ENCODE measurements at regions not wholly inside any gene's neighbourhood (a gene's known extent, or its start where the extent isn't known, plus 50 kb on each side); places are given as distances from the start of the nearest gene placed in this dataset.

DNA sequence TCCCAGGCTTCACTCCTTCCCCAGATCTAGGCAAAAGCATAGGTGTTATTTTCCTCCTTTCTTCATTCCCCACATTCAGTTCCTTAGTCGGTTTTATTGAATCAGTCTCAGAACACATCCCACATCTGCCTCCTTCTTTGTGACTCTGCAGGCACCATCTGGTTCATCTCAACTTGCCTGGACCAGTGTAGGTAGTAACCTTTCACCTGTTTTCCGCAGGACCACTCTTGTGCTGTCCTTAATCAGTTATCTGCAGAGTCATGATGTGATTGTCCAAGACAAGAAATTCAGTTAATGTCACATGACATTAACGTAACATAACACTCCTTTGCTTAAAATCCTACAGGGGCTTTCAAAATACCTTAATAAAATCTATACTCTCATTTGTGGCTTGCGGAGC, 174.6 kb downstream of the CHRM3 start:
- TF ChIP-seq, protein P1, sequence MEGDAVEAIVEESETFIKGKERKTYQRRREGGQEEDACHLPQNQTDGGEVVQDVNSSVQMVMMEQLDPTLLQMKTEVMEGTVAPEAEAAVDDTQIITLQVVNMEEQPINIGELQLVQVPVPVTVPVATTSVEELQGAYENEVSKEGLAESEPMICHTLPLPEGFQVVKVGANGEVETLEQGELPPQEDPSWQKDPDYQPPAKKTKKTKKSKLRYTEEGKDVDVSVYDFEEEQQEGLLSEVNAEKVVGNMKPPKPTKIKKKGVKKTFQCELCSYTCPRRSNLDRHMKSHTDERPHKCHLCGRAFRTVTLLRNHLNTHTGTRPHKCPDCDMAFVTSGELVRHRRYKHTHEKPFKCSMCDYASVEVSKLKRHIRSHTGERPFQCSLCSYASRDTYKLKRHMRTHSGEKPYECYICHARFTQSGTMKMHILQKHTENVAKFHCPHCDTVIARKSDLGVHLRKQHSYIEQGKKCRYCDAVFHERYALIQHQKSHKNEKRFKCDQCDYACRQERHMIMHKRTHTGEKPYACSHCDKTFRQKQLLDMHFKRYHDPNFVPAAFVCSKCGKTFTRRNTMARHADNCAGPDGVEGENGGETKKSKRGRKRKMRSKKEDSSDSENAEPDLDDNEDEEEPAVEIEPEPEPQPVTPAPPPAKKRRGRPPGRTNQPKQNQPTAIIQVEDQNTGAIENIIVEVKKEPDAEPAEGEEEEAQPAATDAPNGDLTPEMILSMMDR (IDR thresholded peaks at IDR 0.05), result no peak
- H3K36me3 ChIP-seq, result no peaks in the 10 kb centered on the region
- no peak overlapping the region for H3K9ac ChIP-seq (ENCODE audit: low read depth in 2 of 2, low read length in 2 of 2)
- H3K27me3 ChIP-seq, result no peaks in the 10 kb centered on the region
- intact Hi-C loops (cut with DNase I), result no loop called here
- H3K4me1 ChIP-seq, result no peaks in the 10 kb centered on the region
- H3K4me3 ChIP-seq, result no peak overlapping the region
- H3K9me3 ChIP-seq, result no peaks in the 10 kb centered on the region
- DNase-seq, result no peak
- no peak overlapping the region for H3K27ac ChIP-seq

GRCh38 chr1:239562095-239562494, 175.7 kb downstream of the CHRM3 start:
- no peak overlapping the region for H3K9ac ChIP-seq (ENCODE audit: low read depth in 2 of 2, low read length in 2 of 2)
- H3K4me3 ChIP-seq, result no peak overlapping the region
- H3K27ac ChIP-seq, result no peak overlapping the region
- intact Hi-C loops (cut with DNase I), result no loop called here
- DNase-seq, result no peak
- H3K36me3 ChIP-seq, result no peaks in the 10 kb centered on the region
- H3K9me3 ChIP-seq, result no peaks in the 10 kb centered on the region
- TF ChIP-seq, protein P1 (IDR thresholded peaks at IDR 0.05), result no peak
- no peaks in the 10 kb centered on the region for H3K27me3 ChIP-seq
- H3K4me1 ChIP-seq, result no peaks in the 10 kb centered on the region

GRCh38 chr1:239563681-239564080, 177.3 kb downstream of the CHRM3 start:
- Histone ChIP-seq H3K4me1 (no peaks in the 10 kb centered on the region), H3K4me3 (no peak overlapping the region), H3K9me3 (no peaks in the 10 kb centered on the region), H3K36me3 (no peaks in the 10 kb centered on the region), H3K27me3 (no peaks in the 10 kb centered on the region), H3K9ac (ENCODE audit: low read depth in 2 of 2, low read length in 2 of 2) (no peak overlapping the region), H3K27ac (no peak overlapping the region)
- TF ChIP-seq, protein P1 (IDR thresholded peaks at IDR 0.05), result no peak
- no peak for DNase-seq
- intact Hi-C loops (cut with DNase I), result no loop called here

DNA sequence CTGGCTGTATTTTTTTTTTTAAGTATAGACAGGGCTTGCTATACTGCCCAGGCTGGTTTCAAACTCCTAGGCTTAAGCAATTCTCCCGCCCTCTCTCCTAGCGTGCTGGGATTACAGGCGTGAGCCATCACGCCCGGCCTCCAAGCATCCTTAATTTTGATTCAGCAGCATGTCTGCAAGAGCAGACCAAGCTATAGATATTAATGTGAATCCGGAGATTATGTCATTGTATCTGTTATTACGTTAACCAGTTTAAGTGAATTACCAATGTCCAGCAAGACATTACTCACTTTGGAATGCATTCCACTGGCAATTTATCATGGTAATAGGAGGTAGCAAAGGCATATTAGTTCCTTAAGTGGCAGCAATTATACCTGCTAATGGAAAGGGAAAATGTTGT, 179.7 kb downstream of the CHRM3 start:
- Histone ChIP-seq H3K27ac (no peak overlapping the region), H3K9ac (ENCODE audit: low read depth in 2 of 2, low read length in 2 of 2) (no peak overlapping the region), H3K27me3 (no peaks in the 10 kb centered on the region), H3K9me3 (no peaks in the 10 kb centered on the region), H3K4me1 (no peaks in the 10 kb centered on the region), H3K4me3 (no peak overlapping the region), H3K36me3 (no peaks in the 10 kb centered on the region)
- no peak for DNase-seq
- TF ChIP-seq, protein P1 (IDR thresholded peaks at IDR 0.05), result no peak
- intact Hi-C loops (cut with DNase I), result no loop called here

DNA sequence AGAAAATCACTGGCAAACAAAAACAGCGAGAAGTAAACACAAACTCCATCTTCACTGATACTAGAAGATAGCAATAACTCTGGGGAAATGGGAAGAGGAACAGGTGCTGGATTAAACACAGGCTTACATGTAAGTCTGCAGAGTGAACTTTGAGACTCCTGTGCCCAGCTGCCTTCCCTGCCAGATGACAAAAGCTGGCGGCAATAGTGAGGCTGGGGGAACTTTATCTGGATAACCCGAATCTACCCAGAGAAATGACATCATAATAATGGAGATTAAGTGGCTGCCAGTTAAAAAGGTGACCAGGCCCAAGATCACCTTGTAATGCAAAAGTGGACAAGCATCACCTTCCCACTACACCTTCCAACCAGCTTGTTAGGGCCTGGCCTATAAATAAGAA, 184.5 kb downstream of the CHRM3 start:
- TF ChIP-seq, protein P1 (IDR thresholded peaks at IDR 0.05), result no peak
- Histone ChIP-seq H3K9ac (ENCODE audit: low read depth in 2 of 2, low read length in 2 of 2) (no peak overlapping the region), H3K36me3 (no peaks in the 10 kb centered on the region), H3K9me3 (no peaks in the 10 kb centered on the region), H3K27me3 (no peaks in the 10 kb centered on the region), H3K27ac (no peak overlapping the region), H3K4me1 (no peaks in the 10 kb centered on the region), H3K4me3 (no peak overlapping the region)
- no peak for DNase-seq
- intact Hi-C loops (cut with DNase I), result no loop called here

GRCh38 chr1:239572183-239572582, 185.8 kb downstream of the CHRM3 start:
- TF ChIP-seq, protein P1 (IDR thresholded peaks at IDR 0.05), result no peak
- no peak for DNase-seq
- Histone ChIP-seq H3K4me3 (no peak overlapping the region), H3K4me1 (no peaks in the 10 kb centered on the region), H3K9me3 (no peaks in the 10 kb centered on the region), H3K36me3 (no peaks in the 10 kb centered on the region), H3K9ac (ENCODE audit: low read depth in 2 of 2, low read length in 2 of 2) (no peak overlapping the region), H3K27me3 (no peaks in the 10 kb centered on the region), H3K27ac (no peak overlapping the region)
- intact Hi-C loops (cut with DNase I), result no loop called here

All from colonic mucosa (tissue), 4 donors.